ENCODE measurements at regions not wholly inside any gene's neighbourhood (a gene's known extent, or its start where the extent isn't known, plus 50 kb on each side); places are given as distances from the start of the nearest gene placed in this dataset.

DNA sequence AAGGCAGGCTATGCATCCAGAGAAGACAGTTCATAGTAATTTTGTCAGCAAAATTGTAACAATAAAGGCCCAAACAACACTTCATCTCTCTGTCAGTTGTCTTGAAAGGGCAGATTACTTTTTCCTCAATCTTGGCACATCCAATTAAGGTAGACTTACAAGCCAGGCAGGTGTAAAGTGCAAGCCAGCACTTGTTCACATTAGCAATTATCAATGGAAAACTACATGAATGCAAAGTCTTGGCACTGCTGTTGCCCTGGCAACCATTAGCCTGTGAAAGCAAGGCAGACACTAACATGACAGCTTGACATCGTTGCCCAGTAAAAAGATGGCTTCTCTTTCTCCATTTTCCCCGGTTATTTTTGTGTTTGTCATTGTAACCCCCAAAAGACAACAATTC is 677.2 kb upstream of the TENM4 start:
- no peak for ATAC-seq
- in situ Hi-C loops (cut with HindIII; ENCODE audit: extremely low pct_ligation_motif_present, low pct_unique_long_range_greater_than_20kb): no loop called here
- Histone ChIP-seq H3K27ac (ENCODE audit: extremely low read length, insufficient read depth, low read length) (no peak overlapping the region), H4K20me1 (ENCODE audit: insufficient read depth, low read length) (no peaks in the 10 kb centered on the region), H3K4me1 (ENCODE audit: insufficient read depth, low read length) (no peaks in the 10 kb centered on the region), H3K4me2 (ENCODE audit: low read depth, low read length) (no peak overlapping the region), H3K9ac (ENCODE audit: insufficient read depth, low read depth, low read length) (no peak overlapping the region), H2AFZ (ENCODE audit: low read length) (no peak overlapping the region), H3K9me3 (ENCODE audit: low read length) (no peaks in the 10 kb centered on the region), H3K79me2 (ENCODE audit: insufficient read depth, low read length) (no peaks in the 10 kb centered on the region), H3K27me3 (ENCODE audit: control insufficient read depth in 1 of 2, insufficient read depth in 2 of 2, low read length in 2 of 2) (no peaks in the 10 kb centered on the region), H3K36me3 (replicated peaks in 1 of 2; ENCODE audit: control insufficient read depth in 1 of 2, insufficient read depth in 2 of 2, low read length in 2 of 2) (no peaks in the 10 kb centered on the region), H3K4me3 (replicated peaks in 1 of 3; ENCODE audit: insufficient read depth in 1 of 3, low read depth in 2 of 3, low read length in 3 of 3) (no peak overlapping the region)
- intact Hi-C loops (cut with micrococcal nuclease; ENCODE audit: unreplicated experiment): no loop called here
- ChIA-PET CTCF (ENCODE audit: low intra/inter-chr PET ratio, low total read pairs) (no interaction called here), POLR2A (no interaction called here)
- no peak for DNase-seq (ENCODE audit: low spot score)
- no peak for FAIRE-seq
- TF ChIP-seq ZNF615 (CRISPR knock-in tag; IDR thresholded peaks at IDR 0.05; ENCODE audit: borderline replicate concordance) (no peak), THRA (CRISPR knock-in tag; IDR thresholded peaks at IDR 0.05; ENCODE audit: borderline replicate concordance) (no peak), RAD21 (CRISPR knock-in tag; IDR thresholded peaks at IDR 0.05) (no peak), DBP (CRISPR knock-in tag; IDR thresholded peaks at IDR 0.05; ENCODE audit: not compliant biosample characterization) (no peak), ZNF652 (CRISPR knock-in tag; IDR thresholded peaks at IDR 0.05; ENCODE audit: borderline replicate concordance, low read depth) (no peak), ZNF3 (CRISPR knock-in tag; IDR thresholded peaks at IDR 0.05) (no peak), PLRG1 (conservative IDR thresholded peaks at IDR 0.05) (no peak), SPEN (CRISPR knock-in tag; IDR thresholded peaks at IDR 0.05; ENCODE audit: low read depth) (no peak), HMGA1 (CRISPR knock-in tag; conservative IDR thresholded peaks at IDR 0.05) (no peak)
- WGBS (ENCODE audit: low lambda C conversion rate): 6% methylated on average over 2 of the region's 2 CpGs
- no TSS peak for BruUV-seq (replicated peaks)
